OCI-LY1 (cell line): ENCODE measurements at regions not wholly inside any gene's neighbourhood (a gene's known extent, or its start where the extent isn't known, plus 50 kb on each side); places are given as distances from the start of the nearest gene placed in this dataset.

Source experiments
- CTCF ChIP-seq: fragments of 200-600 bp; sonication (generic), shearing (Covaris generic); IDR thresholded peaks from 2 replicates; pipeline ENCODE4 v1.5.1; 2017; ENCODE audit warnings: mild to moderate bottlenecking, antibody characterized with exemption, low read length, moderate library complexity, mixed read lengths
- EZH2 ChIP-seq: fragments of 200-600 bp; sonication (generic), shearing (Covaris generic); IDR thresholded peaks from 2 replicates; pipeline ENCODE4 v1.8.0; 2017; ENCODE audit warnings: borderline replicate concordance, mixed run types, mild to moderate bottlenecking, antibody characterized with exemption, low read length, moderate library complexity, mixed read lengths

GRCh38 chr17:68665373-68665772, 64.2 kb upstream of the FAM20A start:
- TF ChIP-seq CTCF = no peak
- no peak for TF ChIP-seq EZH2
